Endodermal cell (in vitro differentiated cells): ENCODE measurements at regions not wholly inside any gene's neighbourhood (a gene's known extent, or its start where the extent isn't known, plus 50 kb on each side); places are given as distances from the start of the nearest gene placed in this dataset.

ENCODE experiments used
- DNase-seq: peaks from one replicate; pipeline ENCODE4 v3.0.0-alpha.2; 2017
- H3K27ac ChIP-seq: 2 replicates; pipeline ENCODE4 v1.5.1; 2013; ENCODE audit warnings: mild to moderate bottlenecking, low read depth, low read length, moderate library complexity
- H3K27me3 ChIP-seq: 2 replicates; pipeline ENCODE4 v1.6.1; 2013; ENCODE audit warnings: mild to moderate bottlenecking, low read length, moderate library complexity; ENCODE audit not compliant: insufficient read depth, control insufficient read depth, poor library complexity, severe bottlenecking
- H3K36me3 ChIP-seq: 2 replicates; pipeline ENCODE4 v1.7.0; 2013; ENCODE audit warnings: mild to moderate bottlenecking, low read length, moderate library complexity; ENCODE audit not compliant: control insufficient read depth, insufficient read depth
- H3K4me1 ChIP-seq: one replicate; pipeline ENCODE4 v1.7.0; 2013; ENCODE audit warnings: low read length; ENCODE audit not compliant: control insufficient read depth, insufficient read depth
- H3K4me3 ChIP-seq: 2 replicates; pipeline ENCODE4 v1.5.1; 2013; ENCODE audit warnings: mild to moderate bottlenecking, low read length, moderate library complexity
- H3K9ac ChIP-seq: 2 replicates; pipeline ENCODE4 v1.6.1; 2013; ENCODE audit warnings: mild to moderate bottlenecking, low read length, moderate library complexity; ENCODE audit not compliant: poor library complexity, severe bottlenecking; ENCODE audit errors: extremely low read depth
- H3K9me3 ChIP-seq: 2 replicates; pipeline ENCODE4 v1.6.1; 2013; ENCODE audit warnings: mild to moderate bottlenecking, low read length, moderate library complexity; ENCODE audit not compliant: control insufficient read depth
- H3K27ac Mint-ChIP-seq: 2 replicates; pipeline ENCODE4 v1.8.0; 2020; ENCODE audit warnings: mixed read lengths
- H3K27me3 Mint-ChIP-seq: 2 replicates; pipeline ENCODE4 v1.8.0; 2021; ENCODE audit warnings: mild to moderate bottlenecking, mixed read lengths; ENCODE audit not compliant: insufficient read depth
- H3K36me3 Mint-ChIP-seq: 2 replicates; pipeline ENCODE4 v1.8.0; 2020; ENCODE audit warnings: low read depth, mixed read lengths
- H3K4me1 Mint-ChIP-seq: 2 replicates; pipeline ENCODE4 v1.8.0; 2020; ENCODE audit warnings: mixed read lengths
- H3K4me3 Mint-ChIP-seq: 2 replicates; pipeline ENCODE4 v1.8.0; 2020; ENCODE audit warnings: mild to moderate bottlenecking, moderate library complexity, mixed read lengths
- H3K9me3 Mint-ChIP-seq: 2 replicates; pipeline ENCODE4 v1.8.0; 2020; ENCODE audit warnings: mild to moderate bottlenecking, mixed read lengths
- CTCF ChIP-seq: fragments of 200-600 bp; sonication (generic); conservative IDR thresholded peaks from 2 replicates; pipeline ENCODE4 v1.5.0; 2021; ENCODE audit warnings: antibody characterized with exemption, mild to moderate bottlenecking
- WGBS, 2 experiments: methylation state at CpG; one replicate each; pipeline versions ENCODE4 v1.1.5 to v1.1.7; 2013; ENCODE audit warnings: missing lambda C conversion rate in 2 of 2, mixed read lengths in 1 of 2; ENCODE audit not compliant: insufficient coverage in 1 of 2, insufficient read length in 1 of 2; 5-methylcytosine and 5-hydroxymethylcytosine counted together

- no peaks in the 10 kb centered on the region for H3K9me3 ChIP-seq
- Mint-ChIP-seq H3K4me3 (no peak overlapping the region), H3K9me3 (no peaks in the 10 kb centered on the region), H3K36me3 (no peaks in the 10 kb centered on the region), H3K4me1 (peaks cover 11% of the 10 kb centered on the region), H3K27me3 (peaks cover 47% of the 10 kb centered on the region), H3K27ac (no peak overlapping the region)
- H3K36me3 ChIP-seq = no peaks in the 10 kb centered on the region
- H3K9ac ChIP-seq = no peak overlapping the region
- no peak overlapping the region for H3K4me3 ChIP-seq
- no peak for TF ChIP-seq CTCF
- no peak overlapping the region for H3K27ac ChIP-seq
- H3K27me3 ChIP-seq = peaks cover 37% of the 10 kb centered on the region
- 90 to 94% methylated on average over 5 of the region's 5 CpGs for WGBS, 2 experiments
- peaks cover 3% of the 10 kb centered on the region for H3K4me1 ChIP-seq
- no peak for DNase-seq
Observed at GRCh38 chr5:90290648-90291047, 118.9 kb downstream of the CETN3 start.

DNA sequence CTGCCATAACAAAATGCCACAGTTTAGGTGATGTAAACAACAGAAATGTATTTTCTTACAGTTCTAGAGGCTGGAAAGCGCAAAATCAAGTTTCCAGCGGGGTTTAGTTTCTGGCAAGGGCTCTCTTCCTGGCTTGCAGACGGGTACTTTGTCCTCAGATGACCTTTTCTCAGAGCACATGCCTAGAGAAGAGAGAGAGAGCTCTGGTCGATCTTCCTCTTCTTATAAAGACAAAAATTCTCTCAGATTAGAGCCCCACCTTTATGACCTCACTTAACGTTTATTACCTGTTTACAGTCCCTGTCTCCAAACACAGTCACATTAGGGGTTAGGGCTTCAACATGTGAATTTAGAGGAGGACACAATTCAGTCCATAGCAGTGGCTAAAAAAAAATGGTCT is 119.7 kb downstream of the CETN3 start:
- H3K27ac Mint-ChIP-seq = no peak overlapping the region
- no peaks in the 10 kb centered on the region for H3K9me3 Mint-ChIP-seq
- H3K4me3 Mint-ChIP-seq = no peak overlapping the region
- WGBS, 2 experiments = 82 to 90% methylated on average over 3 to 5 of the region's 5 CpGs
- Histone ChIP-seq H3K9ac (no peak overlapping the region), H3K36me3 (no peaks in the 10 kb centered on the region), H3K27ac (no peak overlapping the region), H3K4me3 (no peak overlapping the region), H3K27me3 (peaks cover 34% of the 10 kb centered on the region), H3K9me3 (no peaks in the 10 kb centered on the region), H3K4me1 (no peaks in the 10 kb centered on the region)
- peaks cover 45% of the 10 kb centered on the region for H3K27me3 Mint-ChIP-seq
- peaks cover 6% of the 10 kb centered on the region for H3K4me1 Mint-ChIP-seq
- no peaks in the 10 kb centered on the region for H3K36me3 Mint-ChIP-seq
- no peak for TF ChIP-seq CTCF
- DNase-seq = no peak

DNA sequence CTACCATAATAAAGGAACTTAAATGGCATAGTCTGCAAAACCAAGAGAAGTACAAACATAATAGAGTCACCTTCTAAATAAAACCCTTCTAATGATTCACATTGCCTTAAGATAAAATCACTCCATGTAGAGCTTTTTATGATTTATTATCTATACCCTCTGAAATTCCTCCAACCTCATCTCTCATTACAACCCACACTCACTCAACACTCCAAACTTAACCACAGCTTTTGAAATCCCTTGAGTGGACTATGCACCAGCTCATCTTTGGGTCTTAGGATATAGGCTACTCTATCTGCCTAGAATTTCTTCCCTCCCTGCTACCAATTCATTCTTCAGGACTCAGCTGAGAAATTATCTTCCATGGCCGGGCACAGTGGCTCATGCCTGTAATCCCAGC is 122.5 kb downstream of the CETN3 start:
- H3K27ac ChIP-seq = no peak overlapping the region
- Mint-ChIP-seq H3K27me3 (peaks cover 25% of the 10 kb centered on the region), H3K4me3 (no peak overlapping the region), H3K4me1 (no peaks in the 10 kb centered on the region), H3K27ac (no peak overlapping the region), H3K9me3 (no peaks in the 10 kb centered on the region), H3K36me3 (no peaks in the 10 kb centered on the region)
- no peak overlapping the region for H3K4me3 ChIP-seq
- H3K9ac ChIP-seq = no peak overlapping the region
- no peak for TF ChIP-seq CTCF
- 71 to 94% methylated on average over 1 of the region's 1 CpG for WGBS, 2 experiments
- no peak for DNase-seq
- no peaks in the 10 kb centered on the region for H3K36me3 ChIP-seq
- H3K9me3 ChIP-seq = no peaks in the 10 kb centered on the region
- H3K27me3 ChIP-seq = peaks cover 29% of the 10 kb centered on the region
- no peaks in the 10 kb centered on the region for H3K4me1 ChIP-seq
